HCT116 (cell line): ENCODE measurements at regions not wholly inside any gene's neighbourhood (a gene's known extent, or its start where the extent isn't known, plus 50 kb on each side); places are given as distances from the start of the nearest gene placed in this dataset.

Experiments
- ATAC-seq: fragments of 200-7000 bp; cut with Tn5 transposase; 2 replicates; pipeline ENCODE4 v1.9.1; 2020; ENCODE audit warnings: mild to moderate bottlenecking, moderate library complexity
- BruUV-seq: library from RNA; stranded (reverse); fragments of 400-500 nt; replicated peaks from 2 replicates; lab custom pipeline; 2021; lab: Mats Ljungman, UMichigan
- CTCF ChIA-PET: fragments of 300-600 bp; sonication (Branson Sonifier 250); formaldehyde crosslinking; loops from one replicate; lab custom pipeline; 2021; ENCODE audit warnings: antibody characterized with exemption; lab: Charles Lee
- POLR2A ChIA-PET: fragments of 300-600, 350-600 bp; sonication (Branson Sonifier 250); formaldehyde crosslinking; loops from one replicate; lab custom pipeline; 2021; ENCODE audit warnings: antibody characterized with exemption; lab: Charles Lee
- RAD21 ChIA-PET, 2 experiments: fragments of 300-600 bp; sonication (Branson Sonifier 250); formaldehyde crosslinking; loops; one replicate each; lab custom pipeline; 2023; ENCODE audit warnings: low total read pairs in 2 of 2; ENCODE audit not compliant: uncharacterized antibody in 2 of 2, unreplicated experiment in 2 of 2, low non-redundant PET in 1 of 2; lab: Charles Lee
- DNase-seq: peaks from one replicate; pipeline ENCODE4 v3.0.0-alpha.2; 2010; ENCODE audit warnings: low read depth, low spot score
- H2AFZ ChIP-seq: fragments of 200-600 bp; shearing (Covaris generic), sonication (generic); 2 replicates; pipeline ENCODE4 v1.6.1; 2017; ENCODE audit warnings: low read depth, mixed run types, mixed read lengths, antibody characterized with exemption, low read length; ENCODE audit not compliant: poor library complexity, severe bottlenecking
- H3K27ac ChIP-seq: 2 replicates; pipeline ENCODE4 v1.5.1; 2012; ENCODE audit warnings: low read depth, low read length
- H3K27me3 ChIP-seq: fragments of 200-600 bp; sonication (generic); 2 replicates; pipeline ENCODE4 v1.6.1; 2016; ENCODE audit warnings: mixed run types, low read length, mixed read lengths; ENCODE audit not compliant: insufficient read depth
- H3K36me3 ChIP-seq, 2 experiments: fragments of 200-500 bp in 1 of 2; fragments of 200-600 bp in 1 of 2; sonication (Bioruptor generic) in 1 of 2; sonication (generic) in 1 of 2; 2 replicates each; pipeline versions ENCODE4 v1.5.1 to v1.6.1; 2014 to 2016; ENCODE audit warnings: low read length in 2 of 2, inconsistent platforms in 1 of 2, mixed read lengths in 1 of 2, mixed run types in 1 of 2; ENCODE audit not compliant: insufficient read depth in 2 of 2, control insufficient read depth in 1 of 2
- H3K4me1 ChIP-seq, 2 experiments: fragments of 200-600 bp in 1 of 2; sonication (generic) in 1 of 2; 2 replicates each; pipeline versions ENCODE4 v1.5.1 to v1.6.1; 2012 to 2017; ENCODE audit warnings: low read length in 2 of 2, inconsistent platforms in 1 of 2, mild to moderate bottlenecking in 1 of 2, mixed read lengths in 1 of 2, mixed run types in 1 of 2, moderate library complexity in 1 of 2; ENCODE audit not compliant: insufficient read depth in 2 of 2, control insufficient read depth in 1 of 2
- H3K4me2 ChIP-seq: fragments of 200-600 bp; sonication (generic); 2 replicates; pipeline ENCODE4 v1.6.1; 2017; ENCODE audit warnings: mixed run types, low read length, mixed read lengths
- H3K4me3 ChIP-seq, 2 experiments: fragments of 200-600 bp in 1 of 2; sonication (generic) in 1 of 2; replicated peaks in 1 of 2; 2 replicates each; pipeline ENCODE4 v1.5.1; 2011 to 2016; ENCODE audit warnings: low read length in 2 of 2, control low read depth in 1 of 2, low read depth in 1 of 2, mild to moderate bottlenecking in 1 of 2, mixed read lengths in 1 of 2, mixed run types in 1 of 2
- H3K79me2 ChIP-seq: fragments of 200-600 bp; sonication (generic); 2 replicates; pipeline ENCODE4 v1.6.1; 2017; ENCODE audit warnings: mild to moderate bottlenecking, mixed run types, low read length, moderate library complexity, mixed read lengths; ENCODE audit not compliant: insufficient read depth
- H3K9ac ChIP-seq: fragments of 200-600 bp; sonication (generic); 2 replicates; pipeline ENCODE4 v1.6.1; 2016; ENCODE audit warnings: low read length, mixed read lengths
- H3K9me2 ChIP-seq: fragments of 200-600 bp; sonication (generic), shearing (Covaris generic); 2 replicates; pipeline ENCODE4 v1.6.1; 2017; ENCODE audit warnings: mixed run types, mild to moderate bottlenecking, moderate library complexity; ENCODE audit not compliant: insufficient read depth
- H3K9me3 ChIP-seq, 2 experiments: fragments of 200-500 bp in 1 of 2; fragments of 200-600 bp in 1 of 2; sonication (Bioruptor generic) in 1 of 2; sonication (generic) in 1 of 2; 2 replicates each; pipeline ENCODE4 v1.6.1; 2014 to 2017; ENCODE audit warnings: low read length in 2 of 2, mixed read lengths in 2 of 2, inconsistent platforms in 1 of 2, low read depth in 1 of 2, mild to moderate bottlenecking in 1 of 2, mixed run types in 1 of 2, moderate library complexity in 1 of 2; ENCODE audit not compliant: control insufficient read depth in 1 of 2, insufficient read depth in 1 of 2
- H4K20me1 ChIP-seq: fragments of 200-600 bp; sonication (generic), shearing (Covaris generic); 2 replicates; pipeline ENCODE4 v1.6.1; 2017; ENCODE audit warnings: mixed run types, mild to moderate bottlenecking, moderate library complexity; ENCODE audit not compliant: insufficient read depth
- CBX3 ChIP-seq: IDR thresholded peaks from 2 replicates; pipeline ENCODE4 v1.6.1; 2012; ENCODE audit warnings: low read depth
- CEBPB ChIP-seq: IDR thresholded peaks from 2 replicates; pipeline ENCODE4 v1.6.1; 2012; ENCODE audit warnings: low read depth
- EZH2 ChIP-seq: fragments of 200-600 bp; sonication (generic); IDR thresholded peaks from 2 replicates; pipeline ENCODE4 v1.6.1; 2017; ENCODE audit warnings: antibody characterized with exemption, mixed run types
- POLR2AphosphoS5 ChIP-seq: IDR thresholded peaks from 2 replicates; pipeline ENCODE4 v1.6.1; 2011; ENCODE audit warnings: mild to moderate bottlenecking, low read depth, low read length, moderate library complexity
- RAD21 ChIP-seq: IDR thresholded peaks from 2 replicates; pipeline ENCODE4 v1.6.1; 2012; ENCODE audit warnings: low read depth, mild to moderate bottlenecking
- SIN3A ChIP-seq: IDR thresholded peaks from 2 replicates; pipeline ENCODE4 v1.6.1; 2012; ENCODE audit warnings: low read depth
- SP1 ChIP-seq: IDR thresholded peaks from 2 replicates; pipeline ENCODE4 v1.6.1; 2012; ENCODE audit warnings: low read depth
- TCF7L2 ChIP-seq: IDR thresholded peaks from 2 replicates; pipeline ENCODE4 v1.7.0; 2011; ENCODE audit warnings: borderline replicate concordance, inconsistent platforms; ENCODE audit not compliant: insufficient read depth, insufficient read length; ENCODE audit errors: extremely low read depth
- ZNF274 ChIP-seq: fragments of 200-500 bp; sonication (Bioruptor generic); IDR thresholded peaks from 2 replicates; pipeline ENCODE4 v1.6.1; 2014; ENCODE audit warnings: mild to moderate bottlenecking, low read depth, low read length, inconsistent platforms
- intact Hi-C: fragments of 100-400 bp; cut with micrococcal nuclease; formaldehyde crosslinking; loops from 2 replicates; pipeline ENCODE4 v1.10.0; 2022
- TF ChIP-seq, protein P1 (sequence below): IDR thresholded peaks from 2 replicates; pipeline ENCODE4 v1.6.1; 2012
- TF ChIP-seq, protein P2 (sequence below): IDR thresholded peaks from 2 replicates; pipeline ENCODE4 v1.6.1; 2011; ENCODE audit warnings: mild to moderate bottlenecking, low read length, moderate library complexity; ENCODE audit not compliant: insufficient replicate concordance; ENCODE audit errors: extremely low read depth
- TF ChIP-seq, protein P3 (sequence below), 3 experiments: fragments of 200-600 bp in 1 of 3; sonication (generic) in 1 of 3; IDR thresholded peaks in 2 of 3; conservative IDR thresholded peaks in 1 of 3; 2 replicates each; pipeline ENCODE4 v1.5.1; 2012 to 2017; ENCODE audit warnings: low read depth in 2 of 3, low read length in 2 of 3, antibody characterized with exemption in 1 of 3, borderline replicate concordance in 1 of 3, control low read depth in 1 of 3, mild to moderate bottlenecking in 1 of 3, mixed read lengths in 1 of 3, mixed run types in 1 of 3, moderate library complexity in 1 of 3; ENCODE audit not compliant: insufficient read depth in 1 of 3
- TF ChIP-seq, protein P4 (sequence below): IDR thresholded peaks from 2 replicates; pipeline ENCODE4 v1.6.1; 2012

DNA sequence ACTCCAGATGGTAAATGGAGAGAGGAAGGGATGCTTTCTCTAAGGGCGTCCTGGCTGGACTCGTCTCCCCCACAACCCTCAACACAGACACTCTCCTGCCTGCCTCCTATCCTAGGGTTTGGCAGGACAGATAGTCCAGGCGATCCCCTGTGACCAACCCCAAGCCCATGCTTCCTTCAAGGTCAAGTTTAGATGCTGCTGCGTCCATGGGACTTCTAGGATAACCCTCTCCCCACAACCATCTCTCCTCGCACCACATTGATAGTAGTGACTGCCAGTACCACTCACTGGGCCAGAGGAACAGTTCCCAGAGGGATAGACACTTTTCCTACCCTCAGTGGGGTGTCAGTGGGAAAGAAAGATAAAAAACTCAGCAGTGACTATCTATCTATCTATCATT is 166.0 kb downstream of the ABHD5 start:
- H3K27me3 ChIP-seq, result peaks cover 31% of the 10 kb centered on the region; the same call in 1 of the 2 replicates
- H3K9ac ChIP-seq, result no peak overlapping the region
- TF ChIP-seq SP1, result no peak
- no peak for TF ChIP-seq TCF7L2
- TF ChIP-seq, protein P1, sequence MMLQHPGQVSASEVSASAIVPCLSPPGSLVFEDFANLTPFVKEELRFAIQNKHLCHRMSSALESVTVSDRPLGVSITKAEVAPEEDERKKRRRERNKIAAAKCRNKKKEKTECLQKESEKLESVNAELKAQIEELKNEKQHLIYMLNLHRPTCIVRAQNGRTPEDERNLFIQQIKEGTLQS, result no peak
- TF ChIP-seq, protein P2, sequence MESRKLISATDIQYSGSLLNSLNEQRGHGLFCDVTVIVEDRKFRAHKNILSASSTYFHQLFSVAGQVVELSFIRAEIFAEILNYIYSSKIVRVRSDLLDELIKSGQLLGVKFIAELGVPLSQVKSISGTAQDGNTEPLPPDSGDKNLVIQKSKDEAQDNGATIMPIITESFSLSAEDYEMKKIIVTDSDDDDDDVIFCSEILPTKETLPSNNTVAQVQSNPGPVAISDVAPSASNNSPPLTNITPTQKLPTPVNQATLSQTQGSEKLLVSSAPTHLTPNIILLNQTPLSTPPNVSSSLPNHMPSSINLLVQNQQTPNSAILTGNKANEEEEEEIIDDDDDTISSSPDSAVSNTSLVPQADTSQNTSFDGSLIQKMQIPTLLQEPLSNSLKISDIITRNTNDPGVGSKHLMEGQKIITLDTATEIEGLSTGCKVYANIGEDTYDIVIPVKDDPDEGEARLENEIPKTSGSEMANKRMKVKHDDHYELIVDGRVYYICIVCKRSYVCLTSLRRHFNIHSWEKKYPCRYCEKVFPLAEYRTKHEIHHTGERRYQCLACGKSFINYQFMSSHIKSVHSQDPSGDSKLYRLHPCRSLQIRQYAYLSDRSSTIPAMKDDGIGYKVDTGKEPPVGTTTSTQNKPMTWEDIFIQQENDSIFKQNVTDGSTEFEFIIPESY, result no peak
- TF ChIP-seq RAD21, result no peak
- TF ChIP-seq POLR2AphosphoS5, result no peak
- no peak for TF ChIP-seq ZNF274
- TF ChIP-seq, protein P3, sequence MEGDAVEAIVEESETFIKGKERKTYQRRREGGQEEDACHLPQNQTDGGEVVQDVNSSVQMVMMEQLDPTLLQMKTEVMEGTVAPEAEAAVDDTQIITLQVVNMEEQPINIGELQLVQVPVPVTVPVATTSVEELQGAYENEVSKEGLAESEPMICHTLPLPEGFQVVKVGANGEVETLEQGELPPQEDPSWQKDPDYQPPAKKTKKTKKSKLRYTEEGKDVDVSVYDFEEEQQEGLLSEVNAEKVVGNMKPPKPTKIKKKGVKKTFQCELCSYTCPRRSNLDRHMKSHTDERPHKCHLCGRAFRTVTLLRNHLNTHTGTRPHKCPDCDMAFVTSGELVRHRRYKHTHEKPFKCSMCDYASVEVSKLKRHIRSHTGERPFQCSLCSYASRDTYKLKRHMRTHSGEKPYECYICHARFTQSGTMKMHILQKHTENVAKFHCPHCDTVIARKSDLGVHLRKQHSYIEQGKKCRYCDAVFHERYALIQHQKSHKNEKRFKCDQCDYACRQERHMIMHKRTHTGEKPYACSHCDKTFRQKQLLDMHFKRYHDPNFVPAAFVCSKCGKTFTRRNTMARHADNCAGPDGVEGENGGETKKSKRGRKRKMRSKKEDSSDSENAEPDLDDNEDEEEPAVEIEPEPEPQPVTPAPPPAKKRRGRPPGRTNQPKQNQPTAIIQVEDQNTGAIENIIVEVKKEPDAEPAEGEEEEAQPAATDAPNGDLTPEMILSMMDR (IDR thresholded peaks at IDR 0.05 in 2 of 3, conservative IDR thresholded peaks at IDR 0.05 in 1 of 3; ENCODE audit: borderline replicate concordance in 1 of 3, insufficient read depth in 1 of 3, low read depth in 2 of 3, low read length in 2 of 3), result no peak
- TF ChIP-seq EZH2, result no peak
- no peak for TF ChIP-seq CBX3
- TF ChIP-seq CEBPB, result no peak
- no peak for TF ChIP-seq SIN3A
- TF ChIP-seq, protein P4, sequence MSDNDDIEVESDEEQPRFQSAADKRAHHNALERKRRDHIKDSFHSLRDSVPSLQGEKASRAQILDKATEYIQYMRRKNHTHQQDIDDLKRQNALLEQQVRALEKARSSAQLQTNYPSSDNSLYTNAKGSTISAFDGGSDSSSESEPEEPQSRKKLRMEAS, result no peak
- H3K27ac ChIP-seq, result no peak overlapping the region
- H2AFZ ChIP-seq, result no peak overlapping the region
- intact Hi-C loops, result no loop called here
- BruUV-seq, result no TSS peak
- H3K79me2 ChIP-seq, result no peaks in the 10 kb centered on the region
- DNase-seq (no peak), ATAC-seq (no peak)
- RAD21 ChIA-PET, result no interaction called here
- 0 out of 4 replicates have a peak, but pooled peaks cover 0 to 2% of the 10 kb centered on the region in 2 experiments for H3K4me1 ChIP-seq
- H4K20me1 ChIP-seq, result no peaks in the 10 kb centered on the region
- POLR2A ChIA-PET, result interaction anchor here (1.5 kb wide), 1 partner anchor 13 kb away, joined by 4 read pairs; no protein-coding TSS in a partner anchor
- no peaks in the 10 kb centered on the region for H3K36me3 ChIP-seq
- no peak overlapping the region for H3K4me2 ChIP-seq
- H3K9me2 ChIP-seq, result no peaks in the 10 kb centered on the region
- H3K4me3 ChIP-seq, result no peak overlapping the region
- H3K9me3 ChIP-seq, result no peaks in the 10 kb centered on the region
- CTCF ChIA-PET, result interaction anchor here (1.3 to 2.8 kb wide), 6 partner anchors 10 to 346 kb away, joined by 3 to 23 read pairs (median 5); no protein-coding TSS in a partner anchor
